NCI-H2029 treated with DMSO at 0.1 percent for 48 hours (cell line): ENCODE measurements at regions not wholly inside any gene's neighbourhood (a gene's known extent, or its start where the extent isn't known, plus 50 kb on each side); places are given as distances from the start of the nearest gene placed in this dataset.

Experiments
- DNase-seq: peaks from one replicate; lab custom pipeline; 2025; lab: John Stamatoyannopoulos, UW

- DNase-seq, result no peak
These were observed 497.8 kb upstream of the MYT1L start for GRCh38 chr2:2828774-2829368.

GRCh38 chr2:2827761-2828221 is 496.7 kb upstream of the MYT1L start:
- no peak for DNase-seq

- DNase-seq, result no peak
These were observed 496.1 kb upstream of the MYT1L start for GRCh38 chr2:2827046-2827636.

GRCh38 chr2:2826621-2827020 is 495.5 kb upstream of the MYT1L start:
- no peak for DNase-seq

GRCh38 chr2:2826209-2826551 is 495.1 kb upstream of the MYT1L start:
- DNase-seq, result no peak

- no peak for DNase-seq
These were observed 494.6 kb upstream of the MYT1L start for GRCh38 chr2:2825516-2826208.

- no peak for DNase-seq
These were observed 494.0 kb upstream of the MYT1L start for GRCh38 chr2:2825062-2825461.

- no peak for DNase-seq
These were observed 493.5 kb upstream of the MYT1L start for GRCh38 chr2:2824588-2824987.

- no peak for DNase-seq
These were observed 492.1 kb upstream of the MYT1L start for GRCh38 chr2:2823061-2823753.

GRCh38 chr2:2822143-2822542 is 491.1 kb upstream of the MYT1L start:
- no peak for DNase-seq

- DNase-seq, result no peak
These were observed 481.6 kb upstream of the MYT1L start for GRCh38 chr2:2812648-2813047.

- DNase-seq, result no peak
These were observed 481.0 kb upstream of the MYT1L start for GRCh38 chr2:2812117-2812516.

- DNase-seq, result no peak
These were observed 479.4 kb upstream of the MYT1L start for GRCh38 chr2:2810504-2810903.

- DNase-seq, result no peak
These were observed 478.7 kb upstream of the MYT1L start for GRCh38 chr2:2809771-2810170.

GRCh38 chr2:2808551-2809058 is 477.5 kb upstream of the MYT1L start:
- DNase-seq, result no peak

GRCh38 chr2:2806711-2807110 is 475.6 kb upstream of the MYT1L start:
- no peak for DNase-seq

GRCh38 chr2:2805263-2805662 is 474.2 kb upstream of the MYT1L start:
- no peak for DNase-seq

- no peak for DNase-seq
These were observed 473.5 kb upstream of the MYT1L start for GRCh38 chr2:2804528-2804927.

- DNase-seq, result no peak
These were observed 470.4 kb upstream of the MYT1L start for GRCh38 chr2:2801458-2801857.

GRCh38 chr2:2800697-2801096 is 469.6 kb upstream of the MYT1L start:
- DNase-seq, result no peak

- DNase-seq, result no peak
These were observed 468.9 kb upstream of the MYT1L start for GRCh38 chr2:2800001-2800400.

GRCh38 chr2:2799151-2799697 is 468.1 kb upstream of the MYT1L start:
- DNase-seq, result no peak

GRCh38 chr2:2798337-2798736 is 467.3 kb upstream of the MYT1L start:
- DNase-seq, result no peak
